ENCODE measurements at regions not wholly inside any gene's neighbourhood (a gene's known extent, or its start where the extent isn't known, plus 50 kb on each side); places are given as distances from the start of the nearest gene placed in this dataset.
"Not testable (repeated sequence)": the region's sequence is repeated elsewhere in the genome, so short reads cannot be mapped to it uniquely, and the experiment has no call there.

- no peak for DNase-seq
Measured at GRCh38 chr12:30201301-30202160, 417.8 kb upstream of the TMTC1 start.

DNA sequence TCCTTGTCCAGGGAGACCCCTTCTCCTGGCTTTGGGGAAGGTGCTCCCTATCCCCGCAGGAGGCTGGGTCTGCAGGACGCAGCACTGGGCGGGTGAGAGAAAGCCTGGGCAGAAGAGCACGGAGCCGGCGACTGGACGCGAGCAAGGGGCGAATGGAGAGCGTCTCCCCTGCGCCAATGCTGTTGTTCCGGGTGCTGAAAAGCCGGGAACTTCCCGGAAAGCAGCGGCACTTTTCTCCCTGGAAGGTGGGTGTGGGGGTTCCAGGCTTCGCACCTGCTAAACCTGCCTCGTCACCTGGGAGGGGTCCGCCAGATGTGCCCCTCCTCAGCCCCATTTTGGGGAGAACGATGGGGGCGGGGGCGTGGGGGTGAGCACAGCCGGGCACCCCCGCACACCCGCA lies 417.1 kb upstream of the TMTC1 start:
- DNase-seq: no peak

DNA sequence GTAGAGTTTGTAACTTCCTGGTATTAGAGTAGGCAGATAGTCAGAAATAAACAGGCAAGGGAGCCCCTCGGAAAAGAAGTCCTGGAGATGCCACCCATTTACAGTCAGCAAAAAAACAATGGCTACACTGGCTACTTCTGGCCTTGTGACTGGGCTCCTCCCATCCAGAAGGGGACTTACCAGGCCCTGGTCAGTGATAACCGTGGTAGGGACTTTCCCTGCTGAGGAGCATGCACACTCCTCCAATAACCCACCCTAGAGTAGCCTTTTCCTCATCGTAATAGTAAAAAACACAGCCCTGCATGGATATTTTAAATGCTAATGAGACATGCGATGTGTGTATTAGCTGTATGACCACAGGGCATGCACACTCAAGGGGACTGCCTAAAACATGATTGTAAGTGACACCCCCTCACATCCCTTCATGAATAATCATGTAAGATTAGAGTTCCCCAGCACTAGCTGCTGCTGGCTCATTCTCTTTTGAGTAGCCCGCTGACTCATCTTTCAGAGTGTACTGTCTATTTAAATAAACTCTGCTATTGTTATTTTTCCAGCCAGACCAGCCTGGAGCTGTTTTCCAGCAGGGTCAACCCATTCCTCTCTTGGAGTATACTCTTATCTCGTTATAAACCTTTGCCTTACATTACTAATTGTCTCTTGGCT lies 413.8 kb upstream of the TMTC1 start:
- no peak for DNase-seq

- no peak for DNase-seq
Measured at GRCh38 chr12:30191696-30192455, 408.1 kb upstream of the TMTC1 start.

- DNase-seq: no peak
Measured at GRCh38 chr12:30188602-30189326, 405.0 kb upstream of the TMTC1 start.

- DNase-seq: no peak
Measured at GRCh38 chr12:30187426-30187825, 403.7 kb upstream of the TMTC1 start.

GRCh38 chr12:30181334-30181733 lies 397.6 kb upstream of the TMTC1 start:
- no peak for DNase-seq

GRCh38 chr12:30180602-30181001 lies 396.9 kb upstream of the TMTC1 start:
- no peak for DNase-seq

DNA sequence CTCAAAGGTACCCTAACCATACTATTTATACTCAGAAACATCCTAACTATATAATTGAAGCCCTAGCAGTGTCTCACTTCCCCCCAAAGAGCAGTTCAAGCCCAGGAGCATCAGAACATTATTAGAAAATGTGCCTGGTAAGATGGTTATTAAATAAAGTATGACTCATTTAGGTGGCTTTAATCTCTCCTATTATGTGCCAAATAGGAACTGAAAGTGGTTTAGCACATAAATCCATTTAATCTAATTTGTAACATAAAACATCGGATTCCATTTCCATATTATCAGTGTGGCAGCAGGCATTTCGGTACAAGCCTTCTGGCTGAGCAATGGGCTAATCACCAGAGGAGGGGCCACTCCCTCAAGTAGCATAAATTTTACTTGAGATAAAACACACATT lies 395.2 kb upstream of the TMTC1 start:
- DNase-seq: no peak

GRCh38 chr12:30169839-30170591 lies 386.3 kb upstream of the TMTC1 start:
- DNase-seq: no peak

GRCh38 chr12:30166006-30166795 lies 382.5 kb upstream of the TMTC1 start:
- no peak for DNase-seq

GRCh38 chr12:30164382-30165318 lies 380.9 kb upstream of the TMTC1 start:
- DNase-seq: no peak

GRCh38 chr12:30156833-30157232 lies 373.1 kb upstream of the TMTC1 start:
- DNase-seq: not testable (repeated sequence)

DNA sequence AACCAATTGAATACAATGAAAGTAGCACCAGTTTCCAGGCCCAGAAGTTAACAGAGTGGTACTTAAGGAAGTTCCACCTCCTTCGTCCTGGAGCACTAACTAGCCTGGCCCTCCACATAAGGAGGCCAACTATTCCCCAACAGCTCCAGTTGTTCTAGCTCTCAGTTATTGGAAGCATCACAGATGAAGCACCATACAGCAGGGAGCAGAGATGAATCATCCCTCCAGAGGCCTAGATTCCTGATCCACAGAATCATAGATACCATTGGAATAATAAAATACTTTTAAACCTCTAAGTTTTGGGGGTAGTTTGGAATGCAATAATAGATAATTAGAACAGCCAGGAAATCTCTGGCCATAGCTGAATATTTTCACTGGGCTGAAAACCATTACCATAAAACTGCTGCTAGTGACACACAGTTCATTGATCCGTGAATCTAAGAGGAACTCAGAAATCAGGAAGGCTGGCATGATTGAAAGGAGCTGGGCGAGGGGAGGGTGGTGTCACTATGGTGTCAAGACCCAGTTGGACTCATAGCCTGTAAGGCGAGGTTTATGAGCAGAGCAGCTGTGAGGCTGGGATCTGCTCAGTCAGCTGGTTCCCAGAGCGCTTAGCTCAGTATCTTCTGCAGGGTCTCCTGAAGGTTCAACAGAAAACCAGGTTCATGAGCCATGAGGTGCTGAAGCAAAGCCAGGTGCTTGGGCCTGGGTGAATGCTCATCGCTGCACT lies 371.4 kb upstream of the TMTC1 start:
- no peak for DNase-seq

GRCh38 chr12:30153981-30154380 lies 370.2 kb upstream of the TMTC1 start:
- DNase-seq: no peak

DNA sequence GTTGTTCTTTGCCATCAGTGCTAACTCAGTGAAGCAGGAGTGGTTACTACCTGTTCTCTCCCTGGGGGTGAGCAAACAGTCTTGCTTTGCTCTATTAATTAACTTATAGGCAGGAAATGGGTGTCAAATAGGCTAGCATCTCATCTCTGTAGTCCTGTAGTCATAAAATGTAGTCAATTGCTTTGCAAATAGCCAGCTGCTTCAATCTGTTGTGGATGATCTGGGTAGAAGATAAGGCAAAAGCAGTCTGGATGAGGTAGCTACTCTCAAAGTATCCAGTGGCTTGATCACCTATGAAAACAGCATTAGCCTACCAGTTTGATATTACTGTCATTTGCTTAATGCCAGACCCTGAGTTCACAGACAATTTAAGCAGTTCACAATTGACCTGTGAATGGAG lies 369.0 kb upstream of the TMTC1 start:
- no peak for DNase-seq

DNA sequence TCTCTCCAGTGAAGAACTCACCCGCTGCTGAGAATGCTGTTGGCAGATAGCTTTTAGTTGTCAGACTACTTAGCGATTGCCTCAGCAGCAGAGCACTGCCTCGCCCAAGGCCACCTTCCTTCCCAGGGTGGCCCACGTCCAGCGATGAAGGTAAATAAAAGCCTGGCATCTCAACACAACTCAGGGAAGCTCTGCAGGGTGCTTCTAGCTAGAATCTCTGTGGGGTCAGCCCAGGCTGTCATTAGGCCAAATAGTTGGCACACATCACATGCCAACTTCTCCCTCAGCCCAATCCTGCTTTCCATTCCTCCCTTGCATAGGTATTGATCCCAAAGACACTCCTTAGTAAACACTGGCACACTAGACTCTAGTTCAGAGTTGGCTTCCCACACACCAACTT lies 368.1 kb upstream of the TMTC1 start:
- DNase-seq: no peak

DNA sequence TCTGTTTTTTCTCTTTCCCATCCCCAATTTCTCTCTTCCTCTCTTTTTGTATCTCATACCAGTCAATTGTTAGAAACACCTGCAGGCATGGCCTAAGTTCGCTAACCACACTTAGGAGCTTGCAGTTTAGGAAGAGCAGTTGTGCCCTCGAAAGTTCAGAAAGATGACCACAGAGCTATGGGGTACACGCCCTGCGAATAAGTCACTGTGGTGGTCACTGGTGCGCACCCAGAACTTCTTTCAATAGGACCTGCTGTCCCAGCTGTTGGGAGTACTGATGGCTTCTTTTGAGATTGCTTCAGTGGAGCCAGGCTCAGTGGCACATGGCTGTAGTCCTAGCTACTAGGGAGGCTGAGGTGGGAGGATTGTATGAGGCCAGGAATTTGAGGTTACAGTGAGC lies 362.8 kb upstream of the TMTC1 start:
- no peak for DNase-seq

GRCh38 chr12:30145684-30146032 lies 361.9 kb upstream of the TMTC1 start:
- DNase-seq: no peak

All from stimulated activated CD8-positive, alpha-beta memory T cell treated with anti-CD3 and anti-CD28 coated beads, Interleukin-4, amount 100 ng/mL, for 48 hours (primary cell).